ENCODE measurements at regions not wholly inside any gene's neighbourhood (a gene's known extent, or its start where the extent isn't known, plus 50 kb on each side); places are given as distances from the start of the nearest gene placed in this dataset.
A peak's percentile ranks its signal among the peaks of the same experiment; 100 is the strongest.

- Histone ChIP-seq H3K27me3 (ENCODE audit: control insufficient read depth, insufficient read depth) (no peaks in the 10 kb centered on the region), H3K4me3 (ENCODE audit: low read length) (no peak overlapping the region), H3K4me1 (ENCODE audit: control insufficient read depth, insufficient read depth, low read length) (peaks cover 7% of the 10 kb centered on the region), H3K9me3 (ENCODE audit: control insufficient read depth, low read length) (no peaks in the 10 kb centered on the region), H3K27ac (ENCODE audit: low read length) (no peak overlapping the region)
- ATAC-seq (no peak), DNase-seq (no peak)
- WGBS = 95% methylated on average over 3 of the region's 3 CpGs
- intact Hi-C loops (cut with DNase I) = loop anchor here in 3 of 4 donors (5.0 to 10.0 kb wide), 2 partner anchors 52 to 55 kb away; partner anchors contain the start of gene NCOA1 (in 3 of the 3)
These were observed 51.1 kb upstream of the NCOA1 start for GRCh38 chr2:24439971-24440340.

- H3K27me3 ChIP-seq (ENCODE audit: control insufficient read depth, insufficient read depth) = no peaks in the 10 kb centered on the region
- DNase-seq = no peak
- H3K4me3 ChIP-seq (ENCODE audit: low read length) = no peak overlapping the region
- intact Hi-C loops (cut with DNase I) = loop anchor here in 3 of 4 donors (5.0 to 10.0 kb wide), 2 partner anchors 53 to 55 kb away; partner anchors contain the start of gene NCOA1 (in 3 of the 3)
- H3K9me3 ChIP-seq (ENCODE audit: control insufficient read depth, low read length) = no peaks in the 10 kb centered on the region
- H3K27ac ChIP-seq (ENCODE audit: low read length) = no peak overlapping the region
- ATAC-seq = no peak
- WGBS = 92% methylated on average over 4 of the region's 4 CpGs
- peaks cover 12% of the 10 kb centered on the region for H3K4me1 ChIP-seq (ENCODE audit: control insufficient read depth, insufficient read depth, low read length)
These were observed 51.6 kb upstream of the NCOA1 start for GRCh38 chr2:24439280-24439970.

- Histone ChIP-seq H3K9me3 (ENCODE audit: control insufficient read depth, low read length) (no peaks in the 10 kb centered on the region), H3K27ac (ENCODE audit: low read length) (no peak overlapping the region), H3K4me3 (ENCODE audit: low read length) (no peak overlapping the region), H3K27me3 (ENCODE audit: control insufficient read depth, insufficient read depth) (no peaks in the 10 kb centered on the region), H3K4me1 (ENCODE audit: control insufficient read depth, insufficient read depth, low read length) (peaks cover 14% of the 10 kb centered on the region)
- no peak for DNase-seq
- intact Hi-C loops (cut with DNase I) = loop anchor here in 3 of 4 donors (5.0 to 10.0 kb wide), 2 partner anchors 54 to 57 kb away; partner anchors contain the start of gene NCOA1 (in 3 of the 3)
- ATAC-seq = no peak
These were observed 52.9 kb upstream of the NCOA1 start for GRCh38 chr2:24438106-24438505.

DNA sequence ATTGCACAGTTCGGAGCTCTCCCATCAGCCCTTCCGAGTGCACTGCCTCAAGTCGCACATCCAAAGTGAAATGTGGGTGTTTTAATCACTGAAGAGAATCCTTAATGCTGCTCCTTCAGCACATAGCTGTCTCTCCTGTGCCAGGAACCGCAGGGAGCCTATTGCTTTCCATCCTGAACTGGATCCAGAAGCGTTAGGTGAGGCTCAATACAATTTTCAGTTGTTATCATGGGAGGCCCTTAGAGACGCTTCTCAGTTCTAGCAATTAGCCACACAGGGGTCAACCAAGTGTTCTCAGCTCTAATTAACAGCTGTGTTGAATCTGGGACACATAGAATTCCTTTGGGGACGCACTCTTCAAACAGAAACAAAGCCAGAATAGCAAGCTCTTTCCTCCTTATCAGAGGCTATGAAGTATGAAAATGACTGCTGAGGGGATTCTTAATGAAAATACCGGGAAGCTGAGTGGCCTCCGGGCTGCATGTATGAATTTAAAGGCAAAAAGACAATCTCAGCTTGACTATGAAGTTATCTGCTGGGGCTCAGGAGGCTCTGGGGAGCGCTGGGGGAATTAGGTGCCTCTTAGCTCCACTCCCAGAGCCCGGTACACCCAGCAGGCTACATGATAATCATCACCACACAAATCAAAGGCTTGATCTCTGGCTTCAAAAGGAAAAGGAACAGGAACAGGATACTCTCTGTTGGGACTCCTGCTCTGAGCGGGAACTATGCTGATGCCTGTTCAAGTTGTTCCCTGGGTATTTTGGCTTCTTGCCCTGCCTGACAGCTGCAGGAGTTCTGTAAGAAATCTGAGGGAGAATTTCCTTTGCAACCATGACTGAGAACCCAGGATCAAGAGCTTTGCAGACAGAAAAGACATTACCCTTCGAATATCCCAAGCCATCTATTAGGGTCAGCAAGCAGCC, 55.4 kb upstream of the NCOA1 start:
- H3K27ac ChIP-seq (ENCODE audit: low read length) = peak overlapping the region; percentile 81
- peak overlapping the region; percentile 29 for H3K4me3 ChIP-seq (ENCODE audit: low read length)
- ATAC-seq = peak; percentile 84 to 85
- no peaks in the 10 kb centered on the region for H3K27me3 ChIP-seq (ENCODE audit: control insufficient read depth, insufficient read depth)
- 25% methylated on average over 13 of the region's 13 CpGs for WGBS
- DNase-seq = peak; percentile 76 to 84 (median 81)
- intact Hi-C loops (cut with DNase I) = loop anchor here in 3 of 4 donors (5.0 to 10.0 kb wide), 2 partner anchors 57 to 59 kb away; partner anchors contain the start of gene NCOA1 (in 3 of the 3)
- H3K4me1 ChIP-seq (ENCODE audit: control insufficient read depth, insufficient read depth, low read length) = peaks cover 14% of the 10 kb centered on the region
- H3K9me3 ChIP-seq (ENCODE audit: control insufficient read depth, low read length) = no peaks in the 10 kb centered on the region

DNA sequence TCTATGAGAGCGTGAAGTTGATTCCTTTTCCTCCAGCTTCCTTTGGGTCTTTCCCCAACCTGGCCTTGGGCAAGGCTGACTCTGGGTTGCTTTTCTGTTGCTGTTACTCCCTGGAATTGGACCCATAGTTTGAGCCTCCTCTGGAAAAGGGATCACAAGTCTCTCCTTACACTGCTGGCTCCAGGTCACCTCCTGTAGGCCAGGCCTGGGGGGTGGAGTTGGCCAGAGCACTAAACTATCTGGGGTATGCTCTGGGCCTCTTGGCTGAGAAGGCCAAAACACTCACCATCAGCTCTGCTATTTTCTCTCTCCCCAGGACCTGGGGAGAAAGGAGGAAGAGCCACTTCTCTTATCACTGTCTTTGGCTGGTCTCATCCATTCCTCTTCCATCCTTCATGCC, 56.5 kb upstream of the NCOA1 start:
- Histone ChIP-seq H3K4me1 (ENCODE audit: control insufficient read depth, insufficient read depth, low read length) (peaks cover 14% of the 10 kb centered on the region), H3K27ac (ENCODE audit: low read length) (peak overlapping the region; percentile 36), H3K9me3 (ENCODE audit: control insufficient read depth, low read length) (no peaks in the 10 kb centered on the region), H3K4me3 (ENCODE audit: low read length) (no peak overlapping the region), H3K27me3 (ENCODE audit: control insufficient read depth, insufficient read depth) (no peaks in the 10 kb centered on the region)
- DNase-seq (peak; percentile 21 to 73 (median 72)), ATAC-seq (peak; percentile 48 to 77)
- intact Hi-C loops (cut with DNase I) = loop anchor here in 2 of 4 donors (10.0 kb wide), 1 partner anchor 60 kb away; the partner anchor contains the start of gene NCOA1 (in 2 of the 2)
- WGBS = 80% methylated on average over 1 of the region's 1 CpG

GRCh38 chr2:24432735-24433134, 58.3 kb upstream of the NCOA1 start:
- no peak overlapping the region for H3K4me3 ChIP-seq (ENCODE audit: low read length)
- peaks cover 14% of the 10 kb centered on the region for H3K4me1 ChIP-seq (ENCODE audit: control insufficient read depth, insufficient read depth, low read length)
- H3K27me3 ChIP-seq (ENCODE audit: control insufficient read depth, insufficient read depth) = no peaks in the 10 kb centered on the region
- intact Hi-C loops (cut with DNase I) = loop anchor here in 2 of 4 donors (10.0 kb wide), 1 partner anchor 62 kb away; the partner anchor contains the start of gene NCOA1 (in 2 of the 2)
- ATAC-seq (no peak), DNase-seq (no peak)
- H3K9me3 ChIP-seq (ENCODE audit: control insufficient read depth, low read length) = no peaks in the 10 kb centered on the region
- WGBS = 69% methylated on average over 3 of the region's 3 CpGs
- H3K27ac ChIP-seq (ENCODE audit: low read length) = no peak overlapping the region

DNA sequence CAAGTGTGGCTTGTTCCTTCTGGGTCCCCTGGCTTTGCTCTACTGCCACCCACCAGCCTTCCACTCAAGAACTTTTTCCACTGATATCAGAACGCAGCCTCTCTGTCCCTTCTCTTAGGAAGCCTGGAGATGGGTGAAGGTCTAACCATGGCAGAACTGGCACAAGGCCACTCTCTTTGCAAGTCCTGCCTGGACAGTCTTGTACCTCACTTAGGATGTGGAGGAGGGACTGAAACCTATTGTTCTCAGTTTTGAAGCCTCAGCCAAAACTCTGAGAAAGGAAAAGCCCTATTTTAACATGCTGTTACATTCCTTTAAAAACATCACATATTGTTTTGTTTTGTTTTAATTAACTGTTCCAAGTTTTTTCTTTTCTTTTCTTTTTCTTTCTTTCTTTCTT, 58.9 kb upstream of the NCOA1 start:
- ATAC-seq (peak in 1 of 2 donors; percentile 38), DNase-seq (peak in 1 of 3 donors; percentile 42)
- Histone ChIP-seq H3K4me3 (ENCODE audit: low read length) (no peak overlapping the region), H3K4me1 (ENCODE audit: control insufficient read depth, insufficient read depth, low read length) (peaks cover 14% of the 10 kb centered on the region), H3K9me3 (ENCODE audit: control insufficient read depth, low read length) (no peaks in the 10 kb centered on the region), H3K27ac (ENCODE audit: low read length) (no peak overlapping the region), H3K27me3 (ENCODE audit: control insufficient read depth, insufficient read depth) (no peaks in the 10 kb centered on the region)
- 80% methylated on average over 1 of the region's 1 CpG for WGBS
- intact Hi-C loops (cut with DNase I) = loop anchor here in 2 of 4 donors (10.0 kb wide), 1 partner anchor 63 kb away; the partner anchor contains the start of gene NCOA1 (in 2 of the 2)

DNA sequence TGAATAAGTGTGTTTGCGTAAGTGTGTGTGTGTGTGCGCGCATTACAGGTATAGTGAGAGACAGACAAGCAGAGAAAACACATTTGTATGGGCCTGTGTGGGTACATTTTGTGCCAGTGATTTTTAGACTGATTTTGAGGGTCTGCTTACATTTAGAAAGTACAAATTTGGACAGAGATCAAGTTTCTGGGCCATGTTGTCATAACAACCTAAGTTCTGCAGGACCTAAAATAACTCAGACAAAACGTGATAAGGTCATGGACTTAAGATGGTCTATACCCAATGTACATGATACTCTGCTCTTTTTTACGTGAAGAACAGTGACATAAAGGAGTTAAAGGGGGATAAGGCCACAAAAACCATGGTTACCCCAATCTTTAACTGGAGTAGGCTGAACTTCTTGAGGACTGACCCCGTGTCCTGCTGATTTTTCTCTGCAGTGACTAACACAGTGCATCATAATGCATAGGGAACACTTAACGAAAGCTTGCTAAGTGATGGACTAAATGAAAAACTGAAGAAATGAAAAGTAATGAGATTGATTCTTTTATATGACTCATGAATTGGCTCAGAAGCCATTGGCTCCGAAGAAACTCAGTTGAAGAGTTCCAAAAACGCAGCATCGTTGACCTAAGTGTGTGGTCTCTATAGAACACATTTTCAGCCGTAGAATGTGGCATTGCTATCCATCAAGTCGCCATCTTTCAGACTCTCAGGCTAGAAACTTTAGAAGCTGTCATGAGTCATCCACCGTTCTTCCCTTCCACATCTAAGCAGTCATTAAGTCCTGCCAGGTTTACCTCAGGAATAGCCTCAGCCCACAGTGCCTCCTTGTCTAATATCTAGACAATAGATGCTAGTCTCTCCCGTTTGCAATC, 61.6 kb upstream of the NCOA1 start:
- intact Hi-C loops (cut with DNase I) = loop anchor here in 2 of 4 donors (10.0 kb wide), 1 partner anchor 65 kb away; the partner anchor contains the start of gene NCOA1 (in 2 of the 2)
- WGBS = 64% methylated on average over 14 of the region's 14 CpGs
- Histone ChIP-seq H3K4me3 (ENCODE audit: low read length) (no peak overlapping the region), H3K9me3 (ENCODE audit: control insufficient read depth, low read length) (no peaks in the 10 kb centered on the region), H3K27me3 (ENCODE audit: control insufficient read depth, insufficient read depth) (no peaks in the 10 kb centered on the region), H3K27ac (ENCODE audit: low read length) (no peak overlapping the region), H3K4me1 (ENCODE audit: control insufficient read depth, insufficient read depth, low read length) (peaks cover 1% of the 10 kb centered on the region)
- no peak for ATAC-seq
- DNase-seq = no peak

GRCh38 chr2:24424387-24424786, 64.1 kb upstream of the ITSN2 start:
- intact Hi-C loops (cut with DNase I) = loop anchor here in 1 of 4 donors (5.0 kb wide), 1 partner anchor 403 kb away; no protein-coding TSS in a partner anchor

GRCh38 chr2:24423095-24423494, 62.8 kb upstream of the ITSN2 start:
- H3K4me3 ChIP-seq (ENCODE audit: low read length) = no peak overlapping the region
- H3K27ac ChIP-seq (ENCODE audit: low read length) = no peak overlapping the region
- intact Hi-C loops (cut with DNase I) = loop anchor here in 1 of 4 donors (5.0 kb wide), 1 partner anchor 404 kb away; no protein-coding TSS in a partner anchor
- ATAC-seq (no peak), DNase-seq (no peak)
- no peaks in the 10 kb centered on the region for H3K27me3 ChIP-seq (ENCODE audit: control insufficient read depth, insufficient read depth)
- no peaks in the 10 kb centered on the region for H3K4me1 ChIP-seq (ENCODE audit: control insufficient read depth, insufficient read depth, low read length)
- H3K9me3 ChIP-seq (ENCODE audit: control insufficient read depth, low read length) = no peaks in the 10 kb centered on the region
- WGBS = 82% methylated on average over 3 of the region's 3 CpGs

More at GRCh38 chr2:24424387-24424786, 64.1 kb upstream of the ITSN2 start:
- Histone ChIP-seq H3K4me1 (ENCODE audit: control insufficient read depth, insufficient read depth, low read length) (no peaks in the 10 kb centered on the region), H3K9me3 (ENCODE audit: control insufficient read depth, low read length) (no peaks in the 10 kb centered on the region), H3K27me3 (ENCODE audit: control insufficient read depth, insufficient read depth) (no peaks in the 10 kb centered on the region), H3K27ac (ENCODE audit: low read length) (no peak overlapping the region), H3K4me3 (ENCODE audit: low read length) (no peak overlapping the region)
- ATAC-seq (no peak), DNase-seq (no peak)
- WGBS = 91% methylated on average over 3 of the region's 3 CpGs

All from right cardiac atrium (tissue), 5 donors.